Suprapubic skin (tissue), 4 donors: ENCODE measurements at regions not wholly inside any gene's neighbourhood (a gene's known extent, or its start where the extent isn't known, plus 50 kb on each side); places are given as distances from the start of the nearest gene placed in this dataset.

Source experiments
- CTCF ChIP-seq, 2 donors: fragments of 200-600 bp in 1 of 2; fragments of 450-650 bp in 1 of 2; sonication (generic) in 1 of 2; IDR thresholded peaks; one replicate each; pipeline ENCODE4 v1.5.1; 2016 to 2019; ENCODE audit warnings: antibody characterized with exemption in 2 of 2, mild to moderate bottlenecking in 1 of 2, moderate library complexity in 1 of 2
- POLR2A ChIP-seq, 2 donors: fragments of 450-650 bp; IDR thresholded peaks; one replicate each; pipeline ENCODE4 v1.6.1; 2017; ENCODE audit warnings: antibody characterized with exemption in 2 of 2, mild to moderate bottlenecking in 2 of 2, moderate library complexity in 2 of 2
- POLR2AphosphoS5 ChIP-seq, 3 donors: sonication (generic); formaldehyde crosslinking; IDR thresholded peaks; one replicate each; pipeline ENCODE4 v1.6.1; 2017; ENCODE audit warnings: antibody characterized with exemption in 3 of 3

GRCh38 chr20:20778676-20779075 is 66.2 kb upstream of the RALGAPA2 start:
- TF ChIP-seq POLR2AphosphoS5 (IDR thresholded peaks at IDR 0.05) = no peak
- no peak for TF ChIP-seq CTCF (IDR thresholded peaks at IDR 0.05)
- no peak for TF ChIP-seq POLR2A (IDR thresholded peaks at IDR 0.05)
